Fibroblast of mammary gland (primary cell): ENCODE measurements at regions not wholly inside any gene's neighbourhood (a gene's known extent, or its start where the extent isn't known, plus 50 kb on each side); places are given as distances from the start of the nearest gene placed in this dataset.

Source experiments
- DNase-seq: peaks from one replicate; pipeline ENCODE4 v3.0.0-alpha.2; 2010; ENCODE audit warnings: low read depth
- H3K4me3 ChIP-seq: 2 replicates; pipeline ENCODE4 v1.5.1; 2011; ENCODE audit warnings: low read depth, mild to moderate bottlenecking, low read length, moderate library complexity; ENCODE audit not compliant: control insufficient read depth
- CTCF ChIP-seq: conservative IDR thresholded peaks from 2 replicates; pipeline ENCODE4 v1.5.1; 2011; ENCODE audit warnings: low read depth, low read length, inconsistent platforms; ENCODE audit not compliant: control insufficient read depth, insufficient read depth

DNA sequence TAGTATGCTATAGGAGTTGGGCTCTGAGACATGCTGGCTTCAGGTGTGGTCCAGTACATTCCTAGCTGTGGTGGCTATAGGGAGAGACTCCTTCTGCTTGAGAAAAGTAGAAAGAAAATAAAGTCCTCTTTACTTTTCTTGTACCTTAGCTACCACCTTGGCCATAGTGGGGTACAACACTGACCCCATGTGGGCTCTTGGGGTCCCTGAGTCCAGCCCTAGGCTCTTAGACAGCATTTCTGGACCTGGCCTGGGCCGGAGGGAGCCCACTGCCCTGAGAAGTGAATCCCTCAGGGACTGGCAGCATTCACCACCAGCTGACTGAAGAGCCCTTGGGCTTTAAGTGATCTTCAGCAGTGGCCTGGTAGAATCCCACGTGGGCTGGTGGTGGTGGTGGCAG lies 143.1 kb downstream of the SYT10 start:
- no peak for TF ChIP-seq CTCF
- DNase-seq, result no peak
- no peak overlapping the region for H3K4me3 ChIP-seq

- no peak for TF ChIP-seq CTCF
- DNase-seq, result no peak
- no peak overlapping the region for H3K4me3 ChIP-seq
Measured at GRCh38 chr12:33290703-33291102, 148.9 kb downstream of the SYT10 start.

GRCh38 chr12:33283054-33283453 lies 156.6 kb downstream of the SYT10 start:
- H3K4me3 ChIP-seq, result no peak overlapping the region
- TF ChIP-seq CTCF, result no peak
- DNase-seq, result no peak

- no peak for DNase-seq
- TF ChIP-seq CTCF, result no peak
- no peak overlapping the region for H3K4me3 ChIP-seq
Measured at GRCh38 chr12:33277376-33277775, 162.2 kb downstream of the SYT10 start.

DNA sequence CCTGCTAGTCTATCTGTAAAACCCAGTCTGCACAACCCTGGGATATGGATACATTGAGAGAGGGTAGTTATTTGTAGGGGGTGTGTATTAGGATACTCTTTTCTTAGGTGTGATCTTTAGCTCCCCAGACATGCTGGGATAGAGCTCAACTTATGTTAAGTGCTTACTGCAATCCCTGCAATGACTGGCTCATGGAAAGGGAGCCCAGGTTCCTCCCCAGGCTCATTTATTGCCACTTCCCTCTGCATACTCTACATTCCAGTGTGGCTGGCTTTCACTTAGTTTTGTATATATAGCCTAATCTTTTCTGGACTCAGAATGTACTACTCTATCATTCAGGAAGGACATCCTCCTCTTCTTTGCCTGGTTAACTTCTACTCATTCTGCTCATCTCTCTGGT lies 172.0 kb downstream of the SYT10 start:
- no peak for DNase-seq
- H3K4me3 ChIP-seq, result no peak overlapping the region
- TF ChIP-seq CTCF, result no peak

DNA sequence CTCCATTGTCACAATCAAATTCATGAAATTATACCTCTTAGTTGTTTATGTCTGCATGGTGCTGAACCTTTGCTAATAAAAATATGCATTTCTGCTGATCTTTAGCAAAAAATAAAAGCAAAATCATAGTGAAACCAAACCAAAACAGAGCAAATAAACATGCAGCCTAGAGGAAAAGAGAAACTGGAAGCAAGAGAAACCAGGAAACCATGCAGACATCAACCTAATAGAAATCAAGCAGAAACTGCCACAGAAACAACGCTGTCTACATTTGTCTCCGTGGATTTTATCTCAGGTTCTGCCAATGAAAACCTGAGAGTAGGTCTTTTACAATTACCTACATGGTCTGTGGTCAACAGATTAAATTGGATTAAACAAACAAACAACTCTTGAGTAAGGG lies 173.7 kb downstream of the SYT10 start:
- DNase-seq, result no peak
- no peak for TF ChIP-seq CTCF
- no peak overlapping the region for H3K4me3 ChIP-seq

DNA sequence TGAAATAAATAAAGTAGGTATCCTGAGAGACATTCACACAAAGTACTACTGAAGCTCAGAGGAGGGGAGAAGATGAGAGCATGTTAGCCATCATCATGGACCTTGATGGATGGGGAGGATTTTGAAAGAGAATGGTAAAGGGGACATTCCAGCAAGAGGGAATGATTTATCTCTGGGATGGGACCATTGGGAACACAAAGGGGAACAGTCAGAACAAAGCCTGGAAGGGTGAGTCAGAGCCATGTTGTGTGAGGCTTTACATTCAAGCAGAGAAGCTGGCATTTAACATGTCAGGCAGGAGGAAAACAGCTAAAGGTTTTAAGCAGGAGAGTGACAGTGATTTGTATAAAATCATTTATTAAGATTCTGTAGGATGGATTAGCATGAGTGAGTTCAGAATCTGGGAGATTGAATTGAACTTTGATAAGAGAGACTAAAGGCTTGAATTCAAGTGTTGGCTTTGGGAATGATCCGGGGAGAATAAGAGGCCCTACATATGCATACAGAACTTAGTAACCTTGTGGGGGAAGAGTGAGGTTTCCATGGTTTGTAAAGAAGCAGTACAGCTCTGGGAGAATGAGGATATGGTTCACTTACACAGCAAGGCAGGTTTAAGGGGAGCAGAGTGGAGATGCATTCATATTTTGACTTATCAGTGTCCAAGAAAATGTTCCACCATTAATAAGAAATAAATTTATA lies 174.4 kb downstream of the SYT10 start:
- H3K4me3 ChIP-seq, result no peak overlapping the region
- TF ChIP-seq CTCF, result no peak
- no peak for DNase-seq
